Type B pancreatic cell (in vitro differentiated cells): ENCODE measurements at regions not wholly inside any gene's neighbourhood (a gene's known extent, or its start where the extent isn't known, plus 50 kb on each side); places are given as distances from the start of the nearest gene placed in this dataset.

ENCODE experiments used
- DNase-seq: peaks from one replicate; pipeline ENCODE4 v3.0.0; 2021; ENCODE audit warnings: mixed read lengths; ENCODE audit not compliant: unreplicated experiment; ENCODE audit errors: extremely low spot score
- H3K27ac Mint-ChIP-seq: 2 replicates; pipeline ENCODE4 v1.8.0; 2021; ENCODE audit warnings: mild to moderate bottlenecking, mixed read lengths
- H3K27me3 Mint-ChIP-seq: 2 replicates; pipeline ENCODE4 v1.8.0; 2021; ENCODE audit warnings: mixed read lengths
- H3K36me3 Mint-ChIP-seq: 2 replicates; pipeline ENCODE4 v1.8.0; 2021; ENCODE audit warnings: mixed read lengths
- H3K4me1 Mint-ChIP-seq: one replicate; pipeline ENCODE4 v1.8.0; 2021; ENCODE audit warnings: mixed read lengths; ENCODE audit not compliant: unreplicated experiment
- H3K4me3 Mint-ChIP-seq: 2 replicates; pipeline ENCODE4 v1.8.0; 2021; ENCODE audit warnings: mild to moderate bottlenecking, mixed read lengths
- H3K9me3 Mint-ChIP-seq: 2 replicates; pipeline ENCODE4 v1.8.0; 2021; ENCODE audit warnings: mixed read lengths
- TF ChIP-seq, protein P1 (sequence below): fragments of 200-600 bp; sonication (generic); conservative IDR thresholded peaks from 2 replicates; pipeline ENCODE4 v1.5.0; 2021; ENCODE audit warnings: antibody characterized with exemption, mild to moderate bottlenecking

DNA sequence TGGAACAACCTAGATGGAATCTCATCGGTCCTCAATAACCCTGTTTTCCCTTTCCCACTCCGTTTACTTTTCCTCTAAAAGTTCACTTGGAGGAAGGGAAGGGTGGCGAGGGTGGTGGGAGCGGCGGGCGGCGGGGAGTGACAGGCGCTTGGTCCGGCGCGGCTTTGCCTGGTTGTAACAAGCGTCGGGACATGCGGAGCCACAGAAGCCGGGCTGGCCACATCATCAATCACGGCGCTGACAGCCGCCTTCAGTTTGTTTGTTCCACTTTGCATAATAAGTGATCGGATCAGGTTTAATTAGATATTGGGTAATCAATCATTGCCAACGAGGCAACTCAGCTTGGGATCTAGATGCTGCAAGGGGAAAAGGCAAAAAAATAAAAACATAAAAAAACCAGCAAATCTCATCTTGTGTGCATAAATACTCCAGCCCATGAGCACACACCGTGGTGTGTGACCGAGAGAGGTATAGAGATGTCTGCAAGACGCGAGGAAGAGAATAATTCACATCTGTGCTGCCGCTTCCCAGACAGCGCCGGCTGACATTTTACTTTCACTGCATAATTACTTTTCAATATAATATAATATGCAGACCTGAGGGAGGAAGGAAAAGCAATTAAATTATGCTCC lies 396.2 kb upstream of the IRX4 start:
- H3K4me3 Mint-ChIP-seq, result peak overlapping the region; percentile 67
- no peaks in the 10 kb centered on the region for H3K9me3 Mint-ChIP-seq
- H3K27me3 Mint-ChIP-seq, result peaks cover 49% of the 10 kb centered on the region
- H3K27ac Mint-ChIP-seq, result peak overlapping the region; percentile 2
- H3K4me1 Mint-ChIP-seq, result peaks cover 11% of the 10 kb centered on the region
- no peaks in the 10 kb centered on the region for H3K36me3 Mint-ChIP-seq
- TF ChIP-seq, protein P1, sequence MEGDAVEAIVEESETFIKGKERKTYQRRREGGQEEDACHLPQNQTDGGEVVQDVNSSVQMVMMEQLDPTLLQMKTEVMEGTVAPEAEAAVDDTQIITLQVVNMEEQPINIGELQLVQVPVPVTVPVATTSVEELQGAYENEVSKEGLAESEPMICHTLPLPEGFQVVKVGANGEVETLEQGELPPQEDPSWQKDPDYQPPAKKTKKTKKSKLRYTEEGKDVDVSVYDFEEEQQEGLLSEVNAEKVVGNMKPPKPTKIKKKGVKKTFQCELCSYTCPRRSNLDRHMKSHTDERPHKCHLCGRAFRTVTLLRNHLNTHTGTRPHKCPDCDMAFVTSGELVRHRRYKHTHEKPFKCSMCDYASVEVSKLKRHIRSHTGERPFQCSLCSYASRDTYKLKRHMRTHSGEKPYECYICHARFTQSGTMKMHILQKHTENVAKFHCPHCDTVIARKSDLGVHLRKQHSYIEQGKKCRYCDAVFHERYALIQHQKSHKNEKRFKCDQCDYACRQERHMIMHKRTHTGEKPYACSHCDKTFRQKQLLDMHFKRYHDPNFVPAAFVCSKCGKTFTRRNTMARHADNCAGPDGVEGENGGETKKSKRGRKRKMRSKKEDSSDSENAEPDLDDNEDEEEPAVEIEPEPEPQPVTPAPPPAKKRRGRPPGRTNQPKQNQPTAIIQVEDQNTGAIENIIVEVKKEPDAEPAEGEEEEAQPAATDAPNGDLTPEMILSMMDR, result no peak
- no peak for DNase-seq

DNA sequence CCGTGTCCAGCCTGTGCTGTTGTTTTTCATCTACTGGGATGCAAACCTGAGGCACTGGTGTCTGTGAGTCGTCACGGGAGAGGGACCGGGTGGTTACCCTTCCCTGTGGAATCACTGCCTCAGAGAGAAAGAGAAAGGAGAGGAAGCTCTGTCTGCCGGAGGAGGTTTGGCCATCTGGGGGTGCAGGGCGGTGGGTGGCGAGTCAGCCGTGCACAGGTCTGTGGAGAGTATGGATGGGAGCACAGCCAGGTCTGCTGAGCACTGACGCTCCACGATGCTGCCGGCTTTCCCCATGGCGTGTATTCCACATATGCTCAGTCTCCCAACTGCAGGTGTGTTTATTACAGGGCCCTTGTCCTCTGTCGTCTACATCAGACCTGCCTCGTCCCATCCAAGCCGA lies 395.2 kb upstream of the IRX4 start:
- H3K27ac Mint-ChIP-seq, result no peak overlapping the region
- no peak overlapping the region for H3K4me3 Mint-ChIP-seq

DNA sequence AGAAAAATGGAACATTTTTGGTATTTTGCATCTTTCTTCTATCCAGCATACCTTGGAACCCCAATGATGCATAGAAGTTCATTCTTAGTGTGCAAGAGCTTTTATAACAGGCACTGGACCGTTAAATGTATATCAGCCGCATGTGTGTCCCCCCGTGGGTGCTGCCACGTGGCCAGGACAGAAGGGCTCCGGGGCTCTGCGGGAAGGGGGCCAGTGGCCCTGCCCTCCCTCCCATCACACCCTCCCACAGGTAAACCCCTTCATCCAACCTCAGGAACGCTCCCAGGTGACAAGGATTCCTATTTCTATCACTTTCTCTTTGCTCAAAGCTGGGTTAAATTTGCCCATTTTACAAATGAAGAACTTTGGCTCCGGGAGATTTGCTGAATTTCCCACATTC lies 393.4 kb upstream of the IRX4 start:
- no peaks in the 10 kb centered on the region for H3K9me3 Mint-ChIP-seq
- TF ChIP-seq, protein P1, result no peak
- H3K36me3 Mint-ChIP-seq, result no peaks in the 10 kb centered on the region
- peaks cover 58% of the 10 kb centered on the region for H3K27me3 Mint-ChIP-seq
- no peak overlapping the region for H3K4me3 Mint-ChIP-seq
- H3K4me1 Mint-ChIP-seq, result peaks cover 16% of the 10 kb centered on the region
- H3K27ac Mint-ChIP-seq, result no peak overlapping the region
- DNase-seq, result no peak

More for the DNA sequence above, 395.2 kb upstream of the IRX4 start:
- TF ChIP-seq, protein P1, result no peak
- peaks cover 11% of the 10 kb centered on the region for H3K4me1 Mint-ChIP-seq
- no peaks in the 10 kb centered on the region for H3K36me3 Mint-ChIP-seq
- DNase-seq, result no peak
- peaks cover 56% of the 10 kb centered on the region for H3K27me3 Mint-ChIP-seq
- no peaks in the 10 kb centered on the region for H3K9me3 Mint-ChIP-seq

DNA sequence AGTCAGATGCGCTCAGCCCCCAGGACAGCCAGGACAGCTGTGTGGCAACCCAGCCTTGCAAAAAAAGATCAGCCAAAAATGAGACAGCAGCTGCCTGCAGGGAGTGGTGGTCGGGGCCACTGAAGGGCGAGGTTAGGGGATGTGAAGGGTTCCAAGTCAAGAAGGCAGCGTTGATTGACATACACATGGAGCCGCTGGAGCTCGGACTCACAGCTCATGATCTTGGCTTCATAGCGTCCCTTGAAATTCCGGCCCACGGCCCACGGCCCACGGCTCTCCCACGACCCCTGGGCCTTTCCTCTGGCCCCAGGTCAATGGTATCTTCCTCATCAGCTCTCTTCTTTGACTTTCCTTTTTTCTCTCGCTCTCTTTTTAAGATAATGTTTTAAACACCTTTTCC lies 390.0 kb upstream of the IRX4 start:
- H3K4me3 Mint-ChIP-seq, result no peak overlapping the region
- peaks cover 5% of the 10 kb centered on the region for H3K4me1 Mint-ChIP-seq
- H3K27ac Mint-ChIP-seq, result no peak overlapping the region
- H3K27me3 Mint-ChIP-seq, result peaks cover 46% of the 10 kb centered on the region
- no peak for DNase-seq
- H3K9me3 Mint-ChIP-seq, result no peaks in the 10 kb centered on the region
- TF ChIP-seq, protein P1, result no peak
- H3K36me3 Mint-ChIP-seq, result no peaks in the 10 kb centered on the region

DNA sequence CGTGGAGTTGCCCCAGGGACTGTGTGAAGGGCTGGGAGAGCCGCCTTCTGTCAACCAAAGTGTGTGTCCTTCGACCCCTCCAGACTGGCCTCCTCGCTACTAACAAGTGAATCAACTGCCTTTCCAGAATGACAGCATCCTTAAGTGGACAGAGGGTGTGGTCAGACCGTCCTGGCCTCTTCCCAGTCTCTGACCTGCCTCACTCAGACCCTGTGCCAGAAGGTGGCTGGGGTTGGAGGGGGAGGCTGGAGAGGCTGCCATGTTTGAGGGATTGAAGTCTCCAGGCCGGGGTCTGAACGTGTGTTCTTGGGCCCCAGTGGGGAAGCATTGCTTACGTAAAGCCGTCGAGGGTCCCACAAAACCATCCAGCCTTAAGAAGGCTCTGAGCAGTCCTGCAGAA lies 389.3 kb upstream of the IRX4 start:
- Mint-ChIP-seq H3K36me3 (no peaks in the 10 kb centered on the region), H3K9me3 (no peaks in the 10 kb centered on the region), H3K4me1 (peaks cover 5% of the 10 kb centered on the region), H3K27ac (no peak overlapping the region), H3K27me3 (peaks cover 44% of the 10 kb centered on the region), H3K4me3 (no peak overlapping the region)
- TF ChIP-seq, protein P1, result no peak
- no peak for DNase-seq

DNA sequence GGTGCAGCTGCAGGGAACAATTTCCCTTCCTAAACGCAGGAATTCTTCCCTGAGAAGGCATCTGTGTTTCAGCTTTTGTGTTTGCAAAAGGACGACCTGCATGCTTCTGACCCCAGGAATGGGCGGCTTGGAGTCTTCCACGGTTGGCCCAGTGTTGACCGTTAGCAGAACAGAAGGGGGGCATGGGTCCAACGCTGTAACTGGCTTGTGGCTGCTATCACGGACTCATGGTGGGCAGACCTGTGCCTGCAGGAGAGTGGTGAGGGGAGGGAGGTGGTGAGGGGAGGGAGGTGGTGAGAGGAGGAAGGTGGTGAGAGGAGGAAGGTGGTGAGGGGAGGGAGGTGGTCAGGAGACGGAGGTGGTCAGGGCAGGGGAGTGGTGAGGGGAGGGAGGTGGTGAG lies 388.6 kb upstream of the IRX4 start:
- Mint-ChIP-seq H3K36me3 (no peaks in the 10 kb centered on the region), H3K27ac (no peak overlapping the region), H3K4me1 (peaks cover 9% of the 10 kb centered on the region), H3K9me3 (no peaks in the 10 kb centered on the region), H3K4me3 (no peak overlapping the region), H3K27me3 (peaks cover 40% of the 10 kb centered on the region)
- TF ChIP-seq, protein P1, result no peak
- no peak for DNase-seq
